Heart right ventricle (tissue), 16 donors: ENCODE measurements at regions not wholly inside any gene's neighbourhood (a gene's known extent, or its start where the extent isn't known, plus 50 kb on each side); places are given as distances from the start of the nearest gene placed in this dataset.

Experiments used
- ATAC-seq, 8 donors: fragments of 200-7000 bp; cut with Tn5 transposase; one replicate each; pipeline ENCODE4 v1.9.1; 2020; ENCODE audit warnings: mild to moderate bottlenecking in 8 of 8, moderate library complexity in 8 of 8, moderate number of reproducible peaks in 1 of 8
- DNase-seq, 2 donors: peaks; one replicate each; pipeline ENCODE4 v3.0.0-alpha.2; 2020
- H3K27ac ChIP-seq, 10 donors: fragments of 200-600 bp; sonication (generic) in 2 of 10; one replicate each; pipeline versions ENCODE4 v1.5.0 to v1.8.0; 2020 to 2022; ENCODE audit warnings: mild to moderate bottlenecking in 3 of 10
- H3K27me3 ChIP-seq, 7 donors: fragments of 200-600 bp; one replicate each; pipeline ENCODE4 v1.8.0; 2021 to 2022; ENCODE audit warnings: mild to moderate bottlenecking in 2 of 7
- H3K36me3 ChIP-seq, 9 donors: fragments of 200-600 bp; sonication (generic) in 1 of 9; one replicate each; pipeline versions ENCODE4 v1.5.0 to v1.8.0; 2020 to 2022; ENCODE audit warnings: mild to moderate bottlenecking in 2 of 9
- H3K4me1 ChIP-seq, 9 donors: fragments of 200-600 bp; sonication (generic) in 1 of 9; one replicate each; pipeline versions ENCODE4 v1.5.0 to v1.8.0; 2020 to 2022; ENCODE audit warnings: mild to moderate bottlenecking in 4 of 9
- H3K4me3 ChIP-seq, 10 donors: fragments of 200-600 bp; sonication (generic) in 2 of 10; one replicate each; pipeline versions ENCODE4 v1.5.0 to v1.8.0; 2020 to 2022; ENCODE audit warnings: mild to moderate bottlenecking in 7 of 10, moderate library complexity in 2 of 10
- H3K9me3 ChIP-seq, 11 donors: fragments of 200-600 bp in 10 of 11; sonication (generic) in 2 of 11; one replicate each; pipeline versions ENCODE4 v1.5.0 to v1.8.0; 2013 to 2022; ENCODE audit warnings: mild to moderate bottlenecking in 2 of 11, control low read depth in 1 of 11, moderate library complexity in 1 of 11
- WGBS, 2 donors: extraction: QIAGEN DNeasy Blood & Tissue Kit; methylation state at CpG; one replicate each; pipeline ENCODE4 v1.1.7; 2013; ENCODE audit warnings: inconsistent platforms in 1 of 2; 5-methylcytosine and 5-hydroxymethylcytosine counted together
- intact Hi-C, 10 donors: fragments of 100-400 bp; cut with DNase I; formaldehyde crosslinking; loops; one replicate each; pipeline versions ENCODE4 v1.11.1 to v1.14.2; 2022
- TF ChIP-seq, protein P1 (sequence below), 9 donors: fragments of 200-600 bp; sonication (generic) in 2 of 9; IDR thresholded peaks; one replicate each; pipeline versions ENCODE4 v1.5.0 to v1.8.0; 2021 to 2022; ENCODE audit warnings: antibody characterized with exemption in 9 of 9, mild to moderate bottlenecking in 5 of 9, moderate library complexity in 1 of 9
- donor health status: Arrhythmogenic right ventricular cardiomyopathy.
- donor health status: ischemic (EF 13 %, LVEDD 7.1; RV severe dilation, severe dysfunction).
- donor health status: healthy with polysubstance abuse.
- donor health status: DM: no; HTN: yes; CAD: no.
- donor health status: DM: no; HTN: no; CAD: no.
- donor health status: ischemic (EF 25% LVEDD 6.9; RV normal size, moderate dysfunction).
- donor health status: ischemic (EF 25% LVEDD 5.7; RV mildly dilated, moderate dysfunction).
- donor health status: healthy.
- donor health status: DM: yes; HTN: yes; CAD: no.
- donor health status: Ischemic cardiomyopathy.
- donor health status: ischemic (EF 35%, LVEDD 5.7; RV mildly dilated, moderate dysfunction).
- donor health status: nonischemic (EF 11% LVEDD 7.7; RV severe dilation, severe dysfunction).
- donor health status: DM: yes; HTN: yes; CAD: no.
- donor health status: PGD.
- donor health status: ischemic (EF 29% LVEDD 5.4; RV normal size, mild dysfunction).
- donor health status: nonischemic (EF 23%, LVEDD 6.1; RV moderate dilation, normal function).

DNA sequence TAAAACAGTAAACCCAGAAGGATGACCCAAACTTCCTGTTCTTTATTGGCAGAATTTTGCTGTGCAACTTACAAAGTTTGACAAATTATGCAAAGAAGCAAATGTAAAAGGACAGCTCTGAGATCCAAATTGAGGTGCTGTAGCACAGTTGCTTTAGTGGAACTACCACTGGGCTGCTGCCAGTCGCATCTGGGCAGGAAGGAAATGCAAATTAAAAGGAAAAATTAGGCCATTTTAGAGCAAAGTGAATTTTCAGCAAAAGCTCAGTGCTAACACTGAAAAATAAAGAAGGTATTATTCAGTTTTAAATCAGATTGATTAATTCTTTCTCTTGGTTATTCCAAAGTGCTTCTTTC, 104.5 kb downstream of the ZMAT3 start:
- Histone ChIP-seq H3K36me3 (no peaks in the 10 kb centered on the region), H3K4me3 (peak overlapping the region in 4 of 10 donors; percentile 8 to 29 (median 18)), H3K9me3 (no peaks in the 10 kb centered on the region), H3K27me3 (no peaks in the 10 kb centered on the region), H3K27ac (peak overlapping the region in 4 of 10 donors; percentile 24 to 55 (median 42)), H3K4me1 (peaks cover 0 to 20% (median 14%) of the 10 kb centered on the region in 9 donors)
- TF ChIP-seq, protein P1, sequence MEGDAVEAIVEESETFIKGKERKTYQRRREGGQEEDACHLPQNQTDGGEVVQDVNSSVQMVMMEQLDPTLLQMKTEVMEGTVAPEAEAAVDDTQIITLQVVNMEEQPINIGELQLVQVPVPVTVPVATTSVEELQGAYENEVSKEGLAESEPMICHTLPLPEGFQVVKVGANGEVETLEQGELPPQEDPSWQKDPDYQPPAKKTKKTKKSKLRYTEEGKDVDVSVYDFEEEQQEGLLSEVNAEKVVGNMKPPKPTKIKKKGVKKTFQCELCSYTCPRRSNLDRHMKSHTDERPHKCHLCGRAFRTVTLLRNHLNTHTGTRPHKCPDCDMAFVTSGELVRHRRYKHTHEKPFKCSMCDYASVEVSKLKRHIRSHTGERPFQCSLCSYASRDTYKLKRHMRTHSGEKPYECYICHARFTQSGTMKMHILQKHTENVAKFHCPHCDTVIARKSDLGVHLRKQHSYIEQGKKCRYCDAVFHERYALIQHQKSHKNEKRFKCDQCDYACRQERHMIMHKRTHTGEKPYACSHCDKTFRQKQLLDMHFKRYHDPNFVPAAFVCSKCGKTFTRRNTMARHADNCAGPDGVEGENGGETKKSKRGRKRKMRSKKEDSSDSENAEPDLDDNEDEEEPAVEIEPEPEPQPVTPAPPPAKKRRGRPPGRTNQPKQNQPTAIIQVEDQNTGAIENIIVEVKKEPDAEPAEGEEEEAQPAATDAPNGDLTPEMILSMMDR (IDR thresholded peaks at IDR 0.05) = no peak
- DNase-seq (no peak), ATAC-seq (peak in 1 of 8 donors; percentile 49)
- 43 to 60% methylated on average over 1 of the region's 1 CpG for WGBS, 2 donors
- intact Hi-C loops = loop anchor here in 7 of 10 donors (2.0 to 10.0 kb wide), 4 partner anchors 522 to 535 kb away; no protein-coding TSS in a partner anchor

DNA sequence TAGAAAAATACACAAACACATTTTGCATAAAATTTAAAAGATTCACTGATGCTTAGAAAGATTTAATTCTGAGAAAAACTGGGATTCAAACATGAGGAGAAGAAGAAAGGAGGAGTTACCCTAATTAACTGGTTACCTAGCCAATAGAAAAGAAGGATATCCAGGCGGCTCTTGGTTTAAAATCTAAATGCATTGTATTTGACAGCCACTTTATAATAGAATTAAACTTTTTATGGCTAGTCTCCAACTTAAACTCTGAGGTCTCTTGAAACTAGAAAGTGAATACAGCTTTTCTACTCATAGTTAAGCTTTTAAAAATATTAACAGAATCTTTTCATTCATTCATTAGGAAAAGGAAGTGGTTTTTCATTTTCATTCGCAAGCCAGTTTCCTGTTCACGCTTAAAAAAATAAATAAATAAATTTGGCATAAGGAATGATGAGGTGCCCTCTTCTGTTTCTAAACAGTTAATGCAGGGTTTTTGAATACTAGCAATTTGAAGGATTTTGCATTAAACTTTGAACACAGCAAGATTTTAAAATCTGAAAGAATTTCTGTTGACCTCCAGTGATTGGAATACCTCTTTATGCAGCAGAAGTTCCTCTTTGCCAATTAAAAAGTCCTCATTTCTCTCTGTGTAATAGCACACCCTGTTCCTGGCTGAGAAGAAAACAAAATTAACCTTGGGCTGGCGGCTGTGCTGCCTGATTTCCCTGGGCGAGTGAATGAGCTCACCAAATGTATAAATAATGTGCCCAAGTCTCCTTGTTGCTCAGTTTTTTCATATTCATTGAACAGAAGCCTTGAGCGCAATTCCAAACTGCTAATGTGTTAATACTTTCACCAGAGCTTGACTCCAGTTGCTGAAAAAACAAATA, 105.1 kb downstream of the ZMAT3 start:
- Histone ChIP-seq H3K27me3 (no peaks in the 10 kb centered on the region), H3K9me3 (no peaks in the 10 kb centered on the region), H3K4me3 (peak overlapping the region in 5 of 10 donors; percentile 8 to 29 (median 16)), H3K4me1 (peaks cover 0 to 20% (median 14%) of the 10 kb centered on the region in 9 donors), H3K27ac (peak overlapping the region in 5 of 10 donors; percentile 13 to 55 (median 32)), H3K36me3 (no peaks in the 10 kb centered on the region)
- intact Hi-C loops = loop anchor here in 7 of 10 donors (2.0 to 10.0 kb wide), 4 partner anchors 522 to 534 kb away; no protein-coding TSS in a partner anchor
- TF ChIP-seq, protein P1 (IDR thresholded peaks at IDR 0.05) = peak in 8 of 9 donors; percentile 34 to 76 (median 64)
- 19 to 26% methylated on average over 6 of the region's 6 CpGs for WGBS, 2 donors
- DNase-seq (no peak), ATAC-seq (peak in 5 of 8 donors; percentile 43 to 94 (median 61))

DNA sequence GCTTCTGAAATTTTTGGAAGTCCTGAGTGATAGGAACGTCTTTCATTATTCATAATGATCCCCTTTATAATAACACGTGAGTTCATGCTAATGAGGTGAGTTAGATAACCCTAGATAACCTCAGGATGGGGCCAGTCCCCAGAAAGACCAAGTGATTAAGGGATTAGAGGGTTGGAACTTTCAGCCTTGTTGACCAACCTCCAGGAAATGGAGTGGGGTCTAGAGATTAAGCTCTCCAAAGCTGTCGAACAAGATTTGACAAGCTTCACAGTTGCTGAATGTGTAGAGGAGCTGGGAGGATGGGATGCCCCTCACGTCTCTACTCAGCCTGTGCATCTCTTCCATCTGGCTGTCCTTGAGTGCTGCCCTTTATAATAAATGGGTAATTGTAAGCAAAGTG, 107.1 kb downstream of the ZMAT3 start:
- 49 to 52% methylated on average over 4 of the region's 4 CpGs for whole genome bisulfite sequencing, 2 donors
- no peaks in the 10 kb centered on the region for H3K36me3 ChIP-seq
- ATAC-seq = no peak
- H3K4me1 ChIP-seq = peaks cover 0 to 21% (median 14%) of the 10 kb centered on the region in 9 donors
- no peak for DNase-seq
- no peaks in the 10 kb centered on the region for H3K27me3 ChIP-seq
- intact Hi-C loops = loop anchor here in 4 of 10 donors (2.0 to 10.0 kb wide), 3 partner anchors 520 to 528 kb away; no protein-coding TSS in a partner anchor
- no peaks in the 10 kb centered on the region for H3K9me3 ChIP-seq
- H3K4me3 ChIP-seq = no peak overlapping the region
- H3K27ac ChIP-seq = no peak overlapping the region
- TF ChIP-seq, protein P1 (IDR thresholded peaks at IDR 0.05) = no peak

DNA sequence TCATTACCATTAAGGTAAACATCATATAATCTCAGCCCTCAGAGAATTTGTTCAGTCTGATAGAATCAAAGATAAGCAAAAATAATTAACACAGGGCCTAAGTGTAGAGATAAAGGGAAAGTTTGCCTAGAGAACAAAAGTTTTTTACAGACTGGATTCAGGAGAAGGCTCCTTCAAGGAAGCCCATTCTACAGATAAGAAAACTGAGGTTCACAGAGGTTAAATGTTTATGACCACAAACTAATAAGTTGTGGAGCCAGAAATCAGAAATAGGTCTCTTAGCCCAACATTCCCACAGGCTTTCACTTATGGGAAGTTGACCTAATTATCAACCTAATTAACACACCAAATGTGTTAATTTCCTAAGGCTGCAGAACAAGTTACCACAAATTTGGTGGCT, 110.7 kb downstream of the ZMAT3 start:
- no peaks in the 10 kb centered on the region for H3K27me3 ChIP-seq
- H3K27ac ChIP-seq = no peak overlapping the region
- no peaks in the 10 kb centered on the region for H3K36me3 ChIP-seq
- ATAC-seq (no peak), DNase-seq (no peak)
- no peak overlapping the region for H3K4me3 ChIP-seq
- H3K9me3 ChIP-seq = no peaks in the 10 kb centered on the region
- intact Hi-C loops = loop anchor here in 3 of 10 donors (5.0 to 10.0 kb wide), 2 partner anchors 516 to 524 kb away; no protein-coding TSS in a partner anchor
- TF ChIP-seq, protein P1 (IDR thresholded peaks at IDR 0.05) = no peak
- H3K4me1 ChIP-seq = peaks cover 0 to 5% (median 0%) of the 10 kb centered on the region in 9 donors
